IPS-18a (cell line): ENCODE measurements at regions not wholly inside any gene's neighbourhood (a gene's known extent, or its start where the extent isn't known, plus 50 kb on each side); places are given as distances from the start of the nearest gene placed in this dataset.

ENCODE experiments used
- H3K27ac ChIP-seq: one replicate; pipeline ENCODE4 v1.5.1; 2013; ENCODE audit warnings: low read length
- H3K27me3 ChIP-seq: one replicate; pipeline ENCODE4 v1.6.1; 2013; ENCODE audit warnings: mild to moderate bottlenecking, low read length; ENCODE audit not compliant: control insufficient read depth, insufficient read depth
- H3K36me3 ChIP-seq: one replicate; pipeline ENCODE4 v1.6.1; 2013; ENCODE audit warnings: low read depth, low read length; ENCODE audit not compliant: control insufficient read depth
- H3K4me1 ChIP-seq: one replicate; pipeline ENCODE4 v1.6.1; 2013; ENCODE audit warnings: low read depth, low read length; ENCODE audit not compliant: control insufficient read depth
- H3K4me3 ChIP-seq: one replicate; pipeline ENCODE4 v1.5.1; 2013; ENCODE audit warnings: low read length
- H3K9ac ChIP-seq: one replicate; pipeline ENCODE4 v1.6.1; 2013; ENCODE audit warnings: mild to moderate bottlenecking, low read length, moderate library complexity
- H3K9me3 ChIP-seq: one replicate; pipeline ENCODE4 v1.6.1; 2013; ENCODE audit warnings: low read depth, low read length; ENCODE audit not compliant: control insufficient read depth

DNA sequence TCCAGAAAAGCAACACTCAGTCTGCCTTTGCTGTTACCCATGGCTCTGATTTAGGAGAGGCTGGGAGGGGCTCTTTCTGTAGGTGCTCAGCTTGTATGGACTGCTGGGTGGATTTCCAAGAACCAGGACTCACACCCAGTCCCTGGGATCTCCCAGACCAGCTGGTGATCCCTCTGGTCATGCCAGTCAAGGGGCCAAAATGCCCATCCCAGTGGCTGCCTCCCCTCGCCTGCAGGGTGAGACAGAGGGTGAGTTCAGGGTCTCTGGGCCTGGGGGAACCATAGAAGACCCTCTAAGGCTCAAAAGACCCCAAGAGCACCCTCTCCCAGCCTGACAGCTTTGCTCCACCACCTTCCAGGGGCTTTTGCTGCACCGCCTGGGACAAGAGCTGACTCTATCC is 78.6 kb upstream of the MYL2 start:
- Histone ChIP-seq H3K9ac (no peak overlapping the region), H3K27me3 (no peaks in the 10 kb centered on the region), H3K4me1 (no peaks in the 10 kb centered on the region), H3K9me3 (no peaks in the 10 kb centered on the region), H3K27ac (no peak overlapping the region), H3K36me3 (no peaks in the 10 kb centered on the region), H3K4me3 (no peak overlapping the region)

DNA sequence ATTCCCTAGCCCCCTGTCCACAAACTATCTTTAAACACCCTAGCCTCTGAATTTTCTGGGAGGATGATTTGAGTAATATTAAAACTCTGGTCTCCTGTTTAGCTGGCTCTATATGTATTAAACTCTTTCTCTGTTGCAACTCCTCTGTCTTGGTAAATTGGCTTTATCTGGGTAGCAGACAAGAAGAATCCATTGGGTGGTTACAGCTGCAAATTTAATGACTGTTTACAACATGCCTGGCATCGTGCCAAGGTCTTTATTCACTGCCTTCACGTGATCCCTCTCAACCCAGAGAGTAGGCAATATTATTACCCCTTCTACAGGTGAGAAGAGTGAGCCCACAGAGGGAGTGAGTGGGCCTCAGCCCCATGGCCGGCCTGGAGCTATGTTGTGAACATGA is 77.8 kb upstream of the MYL2 start:
- no peak overlapping the region for H3K9ac ChIP-seq
- no peak overlapping the region for H3K4me3 ChIP-seq
- H3K27ac ChIP-seq, result no peak overlapping the region
- no peaks in the 10 kb centered on the region for H3K36me3 ChIP-seq
- no peaks in the 10 kb centered on the region for H3K4me1 ChIP-seq
- no peaks in the 10 kb centered on the region for H3K9me3 ChIP-seq
- no peaks in the 10 kb centered on the region for H3K27me3 ChIP-seq

DNA sequence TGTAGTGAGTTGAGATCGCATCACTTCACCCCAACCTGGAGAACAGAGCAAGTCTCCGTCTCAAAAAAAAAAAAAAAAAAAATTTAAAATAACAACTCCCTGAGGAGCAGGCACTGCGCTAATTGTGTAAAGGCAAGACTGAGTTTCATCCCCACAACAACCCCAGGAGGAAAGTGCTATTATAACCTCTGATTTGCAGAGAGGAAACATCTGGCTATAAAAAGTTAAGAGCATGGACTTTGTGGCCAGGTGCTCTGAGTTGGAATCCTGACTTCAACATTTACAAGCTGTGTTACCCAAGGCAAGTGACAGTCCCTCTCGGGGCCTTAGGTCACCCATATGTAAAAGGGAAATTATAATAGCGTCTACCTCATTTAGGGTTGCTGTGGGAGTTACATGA is 76.0 kb upstream of the MYL2 start:
- no peaks in the 10 kb centered on the region for H3K9me3 ChIP-seq
- no peaks in the 10 kb centered on the region for H3K27me3 ChIP-seq

DNA sequence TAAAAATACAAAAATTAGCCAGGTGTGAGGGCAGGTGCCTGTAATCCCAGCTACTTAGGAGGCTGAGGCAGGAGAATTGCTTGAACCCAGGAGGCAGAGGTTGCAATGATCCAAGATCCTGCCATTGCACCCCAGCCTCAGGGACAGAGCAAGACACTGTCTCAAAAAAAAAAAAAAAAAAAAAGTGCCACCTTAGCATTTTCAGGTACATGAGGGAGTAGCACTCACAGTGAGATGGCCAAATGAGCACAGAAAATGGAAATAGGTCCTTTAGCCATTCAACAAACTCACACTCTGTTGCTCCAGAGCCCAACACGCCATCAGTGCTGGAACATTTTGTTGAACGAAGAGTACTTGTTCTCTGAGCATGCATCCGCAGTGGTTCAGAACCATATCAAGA is 75.2 kb upstream of the MYL2 start:
- H3K27ac ChIP-seq, result no peak overlapping the region

More for the DNA sequence above, 76.0 kb upstream of the MYL2 start:
- H3K9ac ChIP-seq, result no peak overlapping the region
- no peaks in the 10 kb centered on the region for H3K4me1 ChIP-seq
- H3K4me3 ChIP-seq, result no peak overlapping the region
- H3K27ac ChIP-seq, result no peak overlapping the region
- no peaks in the 10 kb centered on the region for H3K36me3 ChIP-seq

DNA sequence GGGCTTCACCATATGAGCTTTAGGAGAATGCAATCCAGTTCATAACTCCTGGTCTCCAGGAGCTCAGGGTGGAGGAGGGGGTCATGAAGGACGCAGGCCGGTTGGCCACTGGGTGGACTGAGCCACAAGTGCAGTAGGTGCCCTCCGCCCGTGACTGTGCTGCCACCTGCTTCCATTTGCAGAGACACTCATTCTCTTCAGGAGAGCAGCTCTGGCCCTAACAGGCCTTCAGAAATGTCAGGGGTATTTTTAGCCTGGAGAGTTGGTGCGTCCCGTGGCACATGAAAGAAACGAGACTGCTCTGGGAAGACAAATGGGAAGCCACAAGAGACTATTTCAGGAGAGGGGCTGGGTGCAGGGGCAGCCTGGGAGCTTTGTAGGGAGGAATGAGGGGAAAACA is 74.6 kb upstream of the MYL2 start:
- Histone ChIP-seq H3K4me1 (no peaks in the 10 kb centered on the region), H3K9me3 (no peaks in the 10 kb centered on the region), H3K4me3 (no peak overlapping the region), H3K9ac (no peak overlapping the region), H3K27ac (no peak overlapping the region), H3K27me3 (no peaks in the 10 kb centered on the region), H3K36me3 (no peaks in the 10 kb centered on the region)

More for the DNA sequence above, 75.2 kb upstream of the MYL2 start:
- no peaks in the 10 kb centered on the region for H3K36me3 ChIP-seq
- no peak overlapping the region for H3K4me3 ChIP-seq
- no peak overlapping the region for H3K9ac ChIP-seq
- no peaks in the 10 kb centered on the region for H3K27me3 ChIP-seq
- H3K9me3 ChIP-seq, result no peaks in the 10 kb centered on the region
- no peaks in the 10 kb centered on the region for H3K4me1 ChIP-seq

DNA sequence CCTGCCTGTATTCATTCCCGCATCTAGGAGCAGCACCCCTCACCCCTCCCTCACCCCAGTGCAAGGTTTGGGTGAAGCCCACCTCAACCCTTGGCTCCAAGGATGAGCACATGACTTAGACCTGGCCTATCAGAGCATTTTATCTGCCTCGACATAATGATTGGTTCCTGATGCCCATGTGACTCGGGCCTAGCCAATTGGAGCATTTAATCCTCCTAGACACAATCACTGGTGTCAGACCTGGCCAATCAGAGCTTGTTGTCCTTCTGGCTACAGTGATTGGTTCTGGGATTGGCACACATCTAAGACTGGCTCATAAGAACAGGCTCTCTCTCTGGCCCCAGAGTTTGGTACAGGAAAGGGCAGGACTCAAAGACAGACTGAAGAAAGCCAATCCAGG is 73.1 kb upstream of the MYL2 start:
- Histone ChIP-seq H3K4me3 (no peak overlapping the region), H3K9me3 (no peaks in the 10 kb centered on the region), H3K36me3 (no peaks in the 10 kb centered on the region), H3K4me1 (no peaks in the 10 kb centered on the region), H3K27ac (no peak overlapping the region), H3K27me3 (no peaks in the 10 kb centered on the region), H3K9ac (no peak overlapping the region)

DNA sequence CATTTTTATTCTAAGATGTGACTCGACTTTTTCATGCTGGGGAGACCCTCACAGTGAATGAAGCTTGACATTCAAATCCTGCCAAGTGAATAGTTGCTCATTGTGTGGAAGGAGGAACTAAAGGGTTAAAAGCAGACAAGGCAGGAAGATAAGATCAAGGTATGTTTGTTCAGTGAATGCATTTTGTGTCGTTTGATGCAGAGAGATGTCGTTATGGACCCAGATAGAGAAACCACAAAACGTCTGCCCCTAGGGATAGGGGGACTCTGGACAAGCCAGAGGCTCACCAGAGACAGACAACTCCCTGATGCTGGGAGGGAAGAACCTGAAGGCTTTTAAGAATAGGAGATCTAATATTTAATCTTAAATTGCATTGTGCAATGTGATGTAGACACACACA is 72.5 kb upstream of the MYL2 start:
- H3K9ac ChIP-seq, result no peak overlapping the region
- H3K36me3 ChIP-seq, result no peaks in the 10 kb centered on the region
- H3K4me3 ChIP-seq, result no peak overlapping the region
- no peaks in the 10 kb centered on the region for H3K9me3 ChIP-seq
- H3K4me1 ChIP-seq, result no peaks in the 10 kb centered on the region
- H3K27ac ChIP-seq, result no peak overlapping the region
- H3K27me3 ChIP-seq, result no peaks in the 10 kb centered on the region

DNA sequence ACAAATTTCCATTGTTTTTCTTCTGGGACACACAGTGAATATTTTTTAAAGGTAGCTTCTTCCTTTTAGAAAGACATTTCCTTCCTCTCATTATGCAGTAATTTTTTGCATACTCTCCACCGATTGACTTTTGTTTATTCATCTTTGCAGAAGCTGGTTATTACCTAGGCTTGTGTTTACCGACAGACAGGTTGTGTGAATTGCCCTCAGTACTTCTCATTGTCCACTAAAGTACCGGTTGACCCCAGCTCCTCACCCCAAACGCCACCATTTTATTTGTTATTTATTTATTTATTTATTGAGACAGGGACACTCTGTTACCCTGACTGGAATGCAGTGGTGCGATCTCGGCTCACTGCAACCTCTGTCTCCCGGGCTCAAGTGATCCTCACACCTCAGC is 63.4 kb upstream of the MYL2 start:
- Histone ChIP-seq H3K9me3 (no peaks in the 10 kb centered on the region), H3K9ac (no peak overlapping the region), H3K4me3 (no peak overlapping the region), H3K27ac (no peak overlapping the region), H3K4me1 (no peaks in the 10 kb centered on the region), H3K27me3 (no peaks in the 10 kb centered on the region), H3K36me3 (no peaks in the 10 kb centered on the region)

DNA sequence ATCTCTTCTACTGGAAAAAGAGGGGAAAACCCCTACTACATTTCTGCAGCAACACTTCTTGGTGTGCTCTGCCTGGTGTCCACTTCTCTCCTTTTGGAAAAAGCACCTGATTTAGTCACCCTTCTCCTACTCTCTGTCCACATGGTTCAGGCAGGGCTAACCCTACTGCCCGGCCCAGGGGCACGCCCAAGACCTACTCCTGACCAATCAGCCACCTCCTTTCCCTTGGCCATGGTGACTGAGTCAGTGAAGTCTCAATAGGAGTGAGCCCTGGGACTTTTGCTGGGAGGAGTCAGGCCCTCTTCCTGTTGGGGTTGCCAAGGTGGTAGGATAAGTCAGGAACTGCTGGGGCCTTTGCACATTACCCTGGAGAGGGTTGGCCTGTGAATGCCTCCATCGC is 52.5 kb upstream of the MYL2 start:
- Histone ChIP-seq H3K9me3 (no peaks in the 10 kb centered on the region), H3K27ac (no peak overlapping the region), H3K27me3 (no peaks in the 10 kb centered on the region), H3K4me3 (no peak overlapping the region), H3K4me1 (no peaks in the 10 kb centered on the region), H3K36me3 (no peaks in the 10 kb centered on the region), H3K9ac (no peak overlapping the region)

DNA sequence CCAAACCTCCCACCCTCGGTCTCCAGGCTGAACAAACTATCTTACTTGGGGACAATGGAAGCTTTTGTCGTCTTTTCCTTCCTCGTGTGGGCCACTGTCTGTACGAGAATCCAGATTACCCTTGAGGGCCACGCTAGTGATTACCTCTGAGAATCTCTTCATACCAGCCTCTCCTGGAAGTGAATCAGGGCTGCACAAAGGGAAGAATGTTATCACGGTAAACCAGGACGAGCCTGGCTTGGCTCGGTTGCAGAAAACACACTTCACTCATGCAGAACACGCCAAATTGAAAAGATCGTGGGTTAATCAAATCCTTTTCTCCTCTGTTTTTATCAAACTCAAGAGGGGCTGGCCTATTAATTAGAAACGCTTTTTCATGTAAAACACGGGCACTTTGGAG is 51.6 kb upstream of the MYL2 start:
- H3K36me3 ChIP-seq, result no peaks in the 10 kb centered on the region
- no peaks in the 10 kb centered on the region for H3K27me3 ChIP-seq
- no peak overlapping the region for H3K9ac ChIP-seq
- no peak overlapping the region for H3K27ac ChIP-seq
- no peaks in the 10 kb centered on the region for H3K9me3 ChIP-seq
- H3K4me1 ChIP-seq, result no peaks in the 10 kb centered on the region
- no peak overlapping the region for H3K4me3 ChIP-seq

DNA sequence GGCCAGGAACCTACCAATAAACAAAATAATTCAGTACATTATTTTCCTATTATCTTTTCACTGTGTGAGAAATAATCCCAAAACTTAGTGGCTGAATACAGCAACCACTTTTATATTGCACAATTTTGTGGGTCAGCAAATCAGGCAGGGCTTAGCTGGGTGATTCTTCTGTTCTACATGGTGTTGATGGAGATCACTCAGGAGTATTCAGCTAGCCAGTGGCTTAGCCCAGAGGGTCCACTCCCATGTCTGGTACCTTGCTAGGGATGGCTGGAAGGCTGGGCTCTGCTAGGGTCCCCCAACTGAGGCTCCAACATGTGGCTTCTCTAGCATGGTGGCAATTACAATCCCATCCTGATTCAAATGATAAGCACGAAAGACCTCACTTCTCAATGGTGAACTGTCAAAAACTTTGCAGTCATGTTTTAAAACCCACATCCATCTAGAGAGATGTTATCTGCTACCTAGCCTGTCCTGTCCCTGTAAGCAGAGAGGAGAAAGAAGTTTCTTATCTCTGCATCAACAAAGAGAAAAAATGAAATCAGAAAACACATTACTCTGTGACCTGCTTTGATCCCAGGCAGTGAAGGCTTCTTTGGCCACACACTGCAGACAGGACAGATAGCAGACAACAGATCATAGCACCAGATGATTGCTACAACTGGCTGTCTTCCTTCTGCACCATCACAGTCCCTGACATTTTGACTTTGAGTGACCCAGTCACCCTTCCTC is 51.0 kb upstream of the MYL2 start:
- H3K9me3 ChIP-seq, result no peaks in the 10 kb centered on the region
- H3K4me3 ChIP-seq, result no peak overlapping the region
- H3K27ac ChIP-seq, result no peak overlapping the region
- H3K4me1 ChIP-seq, result no peaks in the 10 kb centered on the region
- no peaks in the 10 kb centered on the region for H3K27me3 ChIP-seq
- H3K9ac ChIP-seq, result no peak overlapping the region
- H3K36me3 ChIP-seq, result no peaks in the 10 kb centered on the region
